Right lobe of liver (tissue), 6 donors: ENCODE measurements at regions not wholly inside any gene's neighbourhood (a gene's known extent, or its start where the extent isn't known, plus 50 kb on each side); places are given as distances from the start of the nearest gene placed in this dataset.

Experiments
- ATAC-seq, 4 donors: fragments of 200-7000 bp; cut with Tn5 transposase; one replicate each; pipeline ENCODE4 v1.9.1; 2020; ENCODE audit warnings: mild to moderate bottlenecking in 4 of 4, moderate library complexity in 4 of 4
- DNase-seq, 3 donors: peaks; one replicate each; pipeline ENCODE4 v3.0.0-alpha.2; 2020
- H3K27ac ChIP-seq, 3 donors: fragments of 200-600 bp; one replicate each; pipeline ENCODE4 v1.8.0; 2022
- H3K27me3 ChIP-seq, 2 donors: fragments of 200-600 bp; one replicate each; pipeline ENCODE4 v1.8.0; 2022
- H3K36me3 ChIP-seq, 4 donors: fragments of 200-600 bp; sonication (generic) in 1 of 4; one replicate each; pipeline versions ENCODE4 v1.5.1 to v1.8.0; 2017 to 2022; ENCODE audit warnings: control low read depth in 1 of 4
- H3K4me1 ChIP-seq, 4 donors: fragments of 200-600 bp; sonication (generic) in 1 of 4; one replicate each; pipeline versions ENCODE4 v1.5.1 to v1.8.0; 2017 to 2022; ENCODE audit warnings: control low read depth in 1 of 4
- H3K4me3 ChIP-seq, 3 donors: fragments of 200-600 bp; one replicate each; pipeline ENCODE4 v1.8.0; 2022
- H3K9me3 ChIP-seq, 4 donors: fragments of 200-600 bp; sonication (generic) in 1 of 4; one replicate each; pipeline versions ENCODE4 v1.5.1 to v1.8.0; 2017 to 2022; ENCODE audit warnings: control low read depth in 1 of 4
- CTCF ChIP-seq, 4 donors: fragments of 200-600 bp in 3 of 4; fragments of 450-650 bp in 1 of 4; IDR thresholded peaks; one replicate each; pipeline versions ENCODE4 v1.5.1 to v1.8.0; 2016 to 2022; ENCODE audit warnings: antibody characterized with exemption in 4 of 4, mild to moderate bottlenecking in 2 of 4
- POLR2A ChIP-seq: fragments of 450-650 bp; IDR thresholded peaks from one replicate; pipeline ENCODE4 v1.6.1; 2017; ENCODE audit warnings: antibody characterized with exemption, mild to moderate bottlenecking
- WGBS: methylation state at CpG from one replicate; pipeline ENCODE4 v1.1.6; 2018; ENCODE audit warnings: low coverage, low lambda C conversion rate; ENCODE audit not compliant: insufficient coverage; ENCODE audit errors: missing lambda C conversion rate; 5-methylcytosine and 5-hydroxymethylcytosine counted together
- intact Hi-C, 2 donors: fragments of 100-400 bp; cut with DNase I; formaldehyde crosslinking; loops; one replicate each; pipeline versions ENCODE4 v1.11.2 to v1.14.1; 2022
- donor health status: DM: no; HTN: yes; CAD: no.
- donor health status: DM: no; HTN: no; CAD: no.
- donor health status: DM: no; HTN: no; CAD: no.
- donor health status: DM: no; HTN: yes; CAD: no.
- donor health status: DM: no; HTN: yes; CAD: no.

GRCh38 chr20:51120868-51121267 is 98.0 kb upstream of the KCNG1 start:
- Histone ChIP-seq H3K9me3 (no peaks in the 10 kb centered on the region), H3K4me1 (no peaks in the 10 kb centered on the region), H3K36me3 (no peaks in the 10 kb centered on the region), H3K4me3 (no peak overlapping the region), H3K27ac (no peak overlapping the region), H3K27me3 (no peaks in the 10 kb centered on the region)
- no peak for DNase-seq
- 26% methylated on average over 3 of the region's 3 CpGs for WGBS
- no peak for TF ChIP-seq POLR2A
- TF ChIP-seq CTCF (IDR thresholded peaks at IDR 0.05): no peak
- ATAC-seq: no peak
- intact Hi-C loops: no loop called here

- no peak for ATAC-seq
- WGBS: 30% methylated on average over 2 of the region's 3 CpGs
- intact Hi-C loops: no loop called here
Observed at GRCh38 chr20:51120438-51120837, 97.5 kb upstream of the KCNG1 start.

GRCh38 chr20:51119914-51120313 is 97.0 kb upstream of the KCNG1 start:
- intact Hi-C loops: no loop called here
- no peaks in the 10 kb centered on the region for H3K4me1 ChIP-seq
- TF ChIP-seq CTCF (IDR thresholded peaks at IDR 0.05) (no peak), POLR2A (no peak)
- WGBS: 33% methylated on average over 1 of the region's 3 CpGs
- ATAC-seq (no peak), DNase-seq (no peak)
- no peaks in the 10 kb centered on the region for H3K27me3 ChIP-seq
- no peaks in the 10 kb centered on the region for H3K36me3 ChIP-seq
- no peak overlapping the region for H3K4me3 ChIP-seq
- no peaks in the 10 kb centered on the region for H3K9me3 ChIP-seq
- H3K27ac ChIP-seq: no peak overlapping the region

More at GRCh38 chr20:51120438-51120837, 97.5 kb upstream of the KCNG1 start:
- H3K27me3 ChIP-seq: no peaks in the 10 kb centered on the region
- H3K36me3 ChIP-seq: no peaks in the 10 kb centered on the region
- no peak overlapping the region for H3K27ac ChIP-seq
- TF ChIP-seq CTCF (IDR thresholded peaks at IDR 0.05): no peak
- no peak for TF ChIP-seq POLR2A
- no peak for DNase-seq
- no peaks in the 10 kb centered on the region for H3K9me3 ChIP-seq
- no peaks in the 10 kb centered on the region for H3K4me1 ChIP-seq
- no peak overlapping the region for H3K4me3 ChIP-seq

- TF ChIP-seq CTCF (IDR thresholded peaks at IDR 0.05): no peak
- no peak for TF ChIP-seq POLR2A
- no peak overlapping the region for H3K4me3 ChIP-seq
- H3K27ac ChIP-seq: no peak overlapping the region
- no peaks in the 10 kb centered on the region for H3K36me3 ChIP-seq
- H3K4me1 ChIP-seq: no peaks in the 10 kb centered on the region
- no peaks in the 10 kb centered on the region for H3K27me3 ChIP-seq
- H3K9me3 ChIP-seq: no peaks in the 10 kb centered on the region
- intact Hi-C loops: no loop called here
- 80% methylated on average over 1 of the region's 8 CpGs for WGBS
- ATAC-seq: no peak
- DNase-seq: no peak
Observed at GRCh38 chr20:51118985-51119527, 96.1 kb upstream of the KCNG1 start.

GRCh38 chr20:51118216-51118615 is 95.3 kb upstream of the KCNG1 start:
- WGBS: 56% methylated on average over 1 of the region's 2 CpGs
- TF ChIP-seq POLR2A (no peak), CTCF (IDR thresholded peaks at IDR 0.05) (no peak)
- no peak for ATAC-seq
- intact Hi-C loops: no loop called here
- no peak for DNase-seq
- Histone ChIP-seq H3K9me3 (no peaks in the 10 kb centered on the region), H3K27me3 (no peaks in the 10 kb centered on the region), H3K4me1 (no peaks in the 10 kb centered on the region), H3K4me3 (no peak overlapping the region), H3K27ac (no peak overlapping the region), H3K36me3 (no peaks in the 10 kb centered on the region)
